ENCODE measurements at regions not wholly inside any gene's neighbourhood (a gene's known extent, or its start where the extent isn't known, plus 50 kb on each side); places are given as distances from the start of the nearest gene placed in this dataset.

DNA sequence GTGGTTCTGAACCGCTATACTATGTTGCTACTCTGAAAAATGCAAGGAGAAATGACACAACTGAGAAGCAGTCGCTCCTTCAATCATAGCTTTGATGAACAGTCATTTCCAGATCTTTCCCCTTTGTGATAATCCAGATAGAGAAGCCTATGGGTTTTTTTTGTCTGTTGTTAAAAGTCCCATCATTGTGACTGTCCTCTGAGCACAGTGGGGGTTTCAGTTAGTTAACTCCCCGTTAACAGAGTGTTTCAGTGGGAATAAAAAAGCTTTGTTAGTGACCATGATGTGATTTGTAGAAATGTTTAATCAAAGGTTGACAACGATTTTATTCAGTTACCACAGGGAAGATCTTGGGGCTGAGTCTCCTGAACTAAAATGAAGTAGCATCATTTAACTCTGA, 176.2 kb upstream of the MAOA start:
- Histone ChIP-seq H2BK120ac (ENCODE audit: low read depth, low read length) (no peak overlapping the region), H4K5ac (ENCODE audit: low read length) (no peak overlapping the region), H2BK15ac (replicated peaks; ENCODE audit: low read depth) (no peak overlapping the region), H3K9ac (ENCODE audit: low read length) (no peak overlapping the region), H3K23ac (ENCODE audit: low read length) (no peak overlapping the region), H3K36me3 (ENCODE audit: control insufficient read depth, insufficient read depth, low read length) (no peaks in the 10 kb centered on the region), H3K4me3 (ENCODE audit: low read length) (no peak overlapping the region), H3K56ac (ENCODE audit: low read length) (peak overlapping the region; percentile 60), H3K4me1 (ENCODE audit: control insufficient read depth, low read depth, low read length) (no peaks in the 10 kb centered on the region), H3K4me2 (ENCODE audit: low read length) (no peak overlapping the region), H3K79me1 (ENCODE audit: low read length) (no peaks in the 10 kb centered on the region), H4K8ac (ENCODE audit: low read depth, low read length) (no peak overlapping the region), H2AK5ac (ENCODE audit: low read length) (peak overlapping the region; percentile 30), H3K79me2 (ENCODE audit: control insufficient read depth, insufficient read depth, low read length) (no peaks in the 10 kb centered on the region), H3K4ac (ENCODE audit: low read depth, low read length) (no peak overlapping the region), H2BK5ac (ENCODE audit: low read length) (peak overlapping the region; percentile 73), H3K18ac (ENCODE audit: low read length) (no peak overlapping the region), H3K27ac (ENCODE audit: low read depth, low read length) (peak overlapping the region; percentile 19), H3K27me3 (ENCODE audit: insufficient read depth, low read length, poor library complexity) (no peaks in the 10 kb centered on the region)
- WGBS (ENCODE audit: extremely low coverage, insufficient coverage, low lambda C conversion rate): no CpG with 5 or more reads among the region's 4 CpGs
- peak; percentile 18 for DNase-seq

- Histone ChIP-seq H3K4me1 (ENCODE audit: control insufficient read depth, low read depth, low read length) (no peaks in the 10 kb centered on the region), H3K4me2 (ENCODE audit: low read length) (no peak overlapping the region)
Measured at GRCh38 chrX:43481576-43481975, 174.5 kb upstream of the MAOA start.

GRCh38 chrX:43493756-43494155, 162.3 kb upstream of the MAOA start:
- DNase-seq: no peak
- no peak overlapping the region for H3K18ac ChIP-seq (ENCODE audit: low read length)
- no peaks in the 10 kb centered on the region for H3K36me3 ChIP-seq (ENCODE audit: control insufficient read depth, insufficient read depth, low read length)
- no peak overlapping the region for H3K23ac ChIP-seq (ENCODE audit: low read length)
- WGBS (ENCODE audit: extremely low coverage, insufficient coverage, low lambda C conversion rate): no CpG with 5 or more reads among the region's 3 CpGs
- no peak overlapping the region for H4K5ac ChIP-seq (ENCODE audit: low read length)
- no peaks in the 10 kb centered on the region for H3K27me3 ChIP-seq (ENCODE audit: insufficient read depth, low read length, poor library complexity)
- H3K4me1 ChIP-seq (ENCODE audit: control insufficient read depth, low read depth, low read length): no peaks in the 10 kb centered on the region
- H2AK5ac ChIP-seq (ENCODE audit: low read length): no peak overlapping the region
- no peak overlapping the region for H2BK5ac ChIP-seq (ENCODE audit: low read length)
- H3K9ac ChIP-seq (ENCODE audit: low read length): no peak overlapping the region
- no peak overlapping the region for H3K27ac ChIP-seq (ENCODE audit: low read depth, low read length)
- H3K4me2 ChIP-seq (ENCODE audit: low read length): no peak overlapping the region
- H2BK15ac ChIP-seq (replicated peaks; ENCODE audit: low read depth): no peak overlapping the region
- H3K4ac ChIP-seq (ENCODE audit: low read depth, low read length): no peak overlapping the region
- H3K79me2 ChIP-seq (ENCODE audit: control insufficient read depth, insufficient read depth, low read length): no peaks in the 10 kb centered on the region
- H3K4me3 ChIP-seq (ENCODE audit: low read length): no peak overlapping the region
- no peak overlapping the region for H4K8ac ChIP-seq (ENCODE audit: low read depth, low read length)
- no peak overlapping the region for H3K56ac ChIP-seq (ENCODE audit: low read length)
- H2BK120ac ChIP-seq (ENCODE audit: low read depth, low read length): no peak overlapping the region
- H3K79me1 ChIP-seq (ENCODE audit: low read length): no peaks in the 10 kb centered on the region

More at GRCh38 chrX:43481576-43481975, 174.5 kb upstream of the MAOA start:
- Histone ChIP-seq H3K4me3 (ENCODE audit: low read length) (no peak overlapping the region), H3K36me3 (ENCODE audit: control insufficient read depth, insufficient read depth, low read length) (no peaks in the 10 kb centered on the region), H3K18ac (ENCODE audit: low read length) (peak overlapping the region; percentile 84), H3K27ac (ENCODE audit: low read depth, low read length) (no peak overlapping the region), H3K56ac (ENCODE audit: low read length) (no peak overlapping the region), H2AK5ac (ENCODE audit: low read length) (no peak overlapping the region), H3K4ac (ENCODE audit: low read depth, low read length) (no peak overlapping the region), H4K8ac (ENCODE audit: low read depth, low read length) (no peak overlapping the region), H4K5ac (ENCODE audit: low read length) (no peak overlapping the region), H3K27me3 (ENCODE audit: insufficient read depth, low read length, poor library complexity) (no peaks in the 10 kb centered on the region), H3K79me1 (ENCODE audit: low read length) (no peaks in the 10 kb centered on the region), H2BK5ac (ENCODE audit: low read length) (no peak overlapping the region), H3K9ac (ENCODE audit: low read length) (no peak overlapping the region), H3K79me2 (ENCODE audit: control insufficient read depth, insufficient read depth, low read length) (no peaks in the 10 kb centered on the region), H2BK120ac (ENCODE audit: low read depth, low read length) (no peak overlapping the region), H2BK15ac (replicated peaks; ENCODE audit: low read depth) (no peak overlapping the region), H3K23ac (ENCODE audit: low read length) (no peak overlapping the region)
- WGBS (ENCODE audit: extremely low coverage, insufficient coverage, low lambda C conversion rate): no CpG with 5 or more reads among the region's 5 CpGs
- DNase-seq: peak; percentile 86

DNA sequence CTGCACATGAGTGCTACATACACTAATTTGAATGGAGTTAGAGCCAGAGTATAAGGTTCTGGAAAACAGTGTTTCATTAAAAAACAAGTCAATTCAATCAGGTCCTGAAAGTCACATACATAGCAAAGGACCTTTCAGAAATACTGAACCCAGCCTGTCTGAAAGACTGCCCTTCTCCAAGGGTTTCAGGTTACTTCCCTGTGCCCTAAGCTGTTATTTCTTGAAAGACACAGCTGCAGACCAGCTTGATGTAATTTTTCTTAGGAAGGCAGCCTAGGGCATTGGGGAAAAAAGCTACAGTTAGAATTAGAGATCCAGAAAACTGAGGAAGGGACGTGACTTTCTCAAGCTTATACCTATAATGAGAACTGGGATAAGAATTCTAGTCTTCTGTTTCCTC, 155.9 kb upstream of the MAOA start:
- H3K27ac ChIP-seq (ENCODE audit: low read depth, low read length): no peak overlapping the region
- no peak overlapping the region for H2BK5ac ChIP-seq (ENCODE audit: low read length)
- H3K27me3 ChIP-seq (ENCODE audit: insufficient read depth, low read length, poor library complexity): no peaks in the 10 kb centered on the region
- H4K8ac ChIP-seq (ENCODE audit: low read depth, low read length): no peak overlapping the region
- no peak overlapping the region for H2AK5ac ChIP-seq (ENCODE audit: low read length)
- no CpG with 5 or more reads among the region's 1 CpG for WGBS (ENCODE audit: extremely low coverage, insufficient coverage, low lambda C conversion rate)
- no peak for DNase-seq
- no peak overlapping the region for H3K56ac ChIP-seq (ENCODE audit: low read length)
- H3K79me1 ChIP-seq (ENCODE audit: low read length): no peaks in the 10 kb centered on the region
- H3K4ac ChIP-seq (ENCODE audit: low read depth, low read length): no peak overlapping the region
- no peak overlapping the region for H2BK120ac ChIP-seq (ENCODE audit: low read depth, low read length)
- no peak overlapping the region for H2BK15ac ChIP-seq (replicated peaks; ENCODE audit: low read depth)
- H3K4me1 ChIP-seq (ENCODE audit: control insufficient read depth, low read depth, low read length): no peaks in the 10 kb centered on the region
- H3K79me2 ChIP-seq (ENCODE audit: control insufficient read depth, insufficient read depth, low read length): no peaks in the 10 kb centered on the region
- no peaks in the 10 kb centered on the region for H3K36me3 ChIP-seq (ENCODE audit: control insufficient read depth, insufficient read depth, low read length)
- no peak overlapping the region for H3K9ac ChIP-seq (ENCODE audit: low read length)
- H3K18ac ChIP-seq (ENCODE audit: low read length): no peak overlapping the region
- no peak overlapping the region for H3K4me3 ChIP-seq (ENCODE audit: low read length)
- no peak overlapping the region for H4K5ac ChIP-seq (ENCODE audit: low read length)
- no peak overlapping the region for H3K23ac ChIP-seq (ENCODE audit: low read length)
- no peak overlapping the region for H3K4me2 ChIP-seq (ENCODE audit: low read length)

- Histone ChIP-seq H2BK15ac (replicated peaks; ENCODE audit: low read depth) (no peak overlapping the region), H3K56ac (ENCODE audit: low read length) (no peak overlapping the region), H3K4me1 (ENCODE audit: control insufficient read depth, low read depth, low read length) (no peaks in the 10 kb centered on the region), H3K23ac (ENCODE audit: low read length) (no peak overlapping the region), H3K4me2 (ENCODE audit: low read length) (no peak overlapping the region), H3K18ac (ENCODE audit: low read length) (no peak overlapping the region), H3K79me2 (ENCODE audit: control insufficient read depth, insufficient read depth, low read length) (no peaks in the 10 kb centered on the region), H3K36me3 (ENCODE audit: control insufficient read depth, insufficient read depth, low read length) (no peaks in the 10 kb centered on the region), H4K5ac (ENCODE audit: low read length) (no peak overlapping the region), H2BK120ac (ENCODE audit: low read depth, low read length) (no peak overlapping the region), H3K4me3 (ENCODE audit: low read length) (no peak overlapping the region), H3K27me3 (ENCODE audit: insufficient read depth, low read length, poor library complexity) (no peaks in the 10 kb centered on the region), H2BK5ac (ENCODE audit: low read length) (no peak overlapping the region), H2AK5ac (ENCODE audit: low read length) (no peak overlapping the region), H3K27ac (ENCODE audit: low read depth, low read length) (no peak overlapping the region), H4K8ac (ENCODE audit: low read depth, low read length) (no peak overlapping the region), H3K9ac (ENCODE audit: low read length) (no peak overlapping the region), H3K79me1 (ENCODE audit: low read length) (no peaks in the 10 kb centered on the region), H3K4ac (ENCODE audit: low read depth, low read length) (no peak overlapping the region)
- no CpG with 5 or more reads among the region's 2 CpGs for WGBS (ENCODE audit: extremely low coverage, insufficient coverage, low lambda C conversion rate)
- no peak for DNase-seq
Measured at GRCh38 chrX:43500996-43501694, 155.0 kb upstream of the MAOA start.

GRCh38 chrX:43504394-43504793, 151.7 kb upstream of the MAOA start:
- H3K79me1 ChIP-seq (ENCODE audit: low read length): no peaks in the 10 kb centered on the region
- no peak overlapping the region for H3K4me2 ChIP-seq (ENCODE audit: low read length)
- no peak overlapping the region for H3K4ac ChIP-seq (ENCODE audit: low read depth, low read length)
- H3K18ac ChIP-seq (ENCODE audit: low read length): no peak overlapping the region
- no peak for DNase-seq
- no peak overlapping the region for H3K4me3 ChIP-seq (ENCODE audit: low read length)
- no peaks in the 10 kb centered on the region for H3K36me3 ChIP-seq (ENCODE audit: control insufficient read depth, insufficient read depth, low read length)
- no peak overlapping the region for H2BK5ac ChIP-seq (ENCODE audit: low read length)
- H2BK120ac ChIP-seq (ENCODE audit: low read depth, low read length): no peak overlapping the region
- no peaks in the 10 kb centered on the region for H3K4me1 ChIP-seq (ENCODE audit: control insufficient read depth, low read depth, low read length)
- H3K23ac ChIP-seq (ENCODE audit: low read length): no peak overlapping the region
- H2AK5ac ChIP-seq (ENCODE audit: low read length): no peak overlapping the region
- H3K27me3 ChIP-seq (ENCODE audit: insufficient read depth, low read length, poor library complexity): no peaks in the 10 kb centered on the region
- no peaks in the 10 kb centered on the region for H3K79me2 ChIP-seq (ENCODE audit: control insufficient read depth, insufficient read depth, low read length)
- H4K5ac ChIP-seq (ENCODE audit: low read length): no peak overlapping the region
- no peak overlapping the region for H3K56ac ChIP-seq (ENCODE audit: low read length)
- H2BK15ac ChIP-seq (replicated peaks; ENCODE audit: low read depth): no peak overlapping the region
- no peak overlapping the region for H3K27ac ChIP-seq (ENCODE audit: low read depth, low read length)
- H4K8ac ChIP-seq (ENCODE audit: low read depth, low read length): no peak overlapping the region
- H3K9ac ChIP-seq (ENCODE audit: low read length): no peak overlapping the region

Measured in mesendoderm (in vitro differentiated cells).